PC-3 (cell line): ENCODE measurements at regions not wholly inside any gene's neighbourhood (a gene's known extent, or its start where the extent isn't known, plus 50 kb on each side); places are given as distances from the start of the nearest gene placed in this dataset.

Experiments
- EZH2 ChIP-seq: fragments of 300-600 bp; sonication (generic); IDR thresholded peaks from one replicate; pipeline ENCODE4 v1.6.1; 2017; ENCODE audit warnings: antibody characterized with exemption, mild to moderate bottlenecking, low read length; ENCODE audit not compliant: unreplicated experiment
- TF ChIP-seq, protein P1 (sequence below): fragments of 300-600 bp; sonication (generic); conservative IDR thresholded peaks from 2 replicates; pipeline ENCODE4 v1.5.1; 2017; ENCODE audit warnings: antibody characterized with exemption, low read depth, mild to moderate bottlenecking, low read length

DNA sequence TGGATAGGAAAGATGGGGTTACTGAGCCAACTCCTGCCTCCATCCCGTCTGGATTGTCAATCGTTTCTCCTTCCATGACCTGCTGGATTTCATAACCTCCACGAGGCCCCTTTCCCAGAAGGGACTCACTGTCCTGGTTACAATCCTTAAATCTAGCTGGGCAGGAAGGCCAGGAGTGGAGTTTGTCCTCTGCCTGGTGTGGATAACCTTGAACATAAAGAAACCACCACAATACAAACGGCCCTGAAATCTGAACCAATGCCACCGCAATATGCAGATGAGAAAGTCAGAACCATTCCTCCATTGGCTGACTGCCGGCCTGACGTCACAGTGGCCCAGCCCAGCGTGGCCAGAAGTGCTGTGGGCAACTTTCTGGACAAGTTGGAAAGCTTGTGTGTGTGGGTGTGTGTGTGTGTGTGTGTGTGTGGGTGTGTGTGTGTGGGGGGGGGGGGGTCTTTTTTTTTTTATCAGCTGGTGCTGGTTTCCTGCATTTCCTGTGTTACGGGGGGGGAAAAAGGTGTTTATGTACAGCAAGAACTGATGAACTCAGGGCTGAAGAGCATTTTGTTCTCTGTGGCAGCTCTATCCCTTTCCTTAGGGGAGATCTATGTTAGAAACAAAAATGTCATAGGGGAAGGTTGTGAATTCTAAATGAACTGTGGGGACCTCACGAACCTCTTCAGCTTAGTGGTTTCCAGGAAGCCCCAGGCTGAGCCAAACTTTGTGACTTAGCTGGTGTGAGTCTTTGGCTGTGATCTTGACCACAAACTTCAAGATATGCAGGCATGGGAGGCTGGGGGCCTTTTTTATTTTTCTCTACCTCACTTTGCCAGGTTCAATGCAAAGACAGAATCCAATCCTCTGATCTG is 81.6 kb upstream of the MED13L start:
- no peak for TF ChIP-seq EZH2
- TF ChIP-seq, protein P1, sequence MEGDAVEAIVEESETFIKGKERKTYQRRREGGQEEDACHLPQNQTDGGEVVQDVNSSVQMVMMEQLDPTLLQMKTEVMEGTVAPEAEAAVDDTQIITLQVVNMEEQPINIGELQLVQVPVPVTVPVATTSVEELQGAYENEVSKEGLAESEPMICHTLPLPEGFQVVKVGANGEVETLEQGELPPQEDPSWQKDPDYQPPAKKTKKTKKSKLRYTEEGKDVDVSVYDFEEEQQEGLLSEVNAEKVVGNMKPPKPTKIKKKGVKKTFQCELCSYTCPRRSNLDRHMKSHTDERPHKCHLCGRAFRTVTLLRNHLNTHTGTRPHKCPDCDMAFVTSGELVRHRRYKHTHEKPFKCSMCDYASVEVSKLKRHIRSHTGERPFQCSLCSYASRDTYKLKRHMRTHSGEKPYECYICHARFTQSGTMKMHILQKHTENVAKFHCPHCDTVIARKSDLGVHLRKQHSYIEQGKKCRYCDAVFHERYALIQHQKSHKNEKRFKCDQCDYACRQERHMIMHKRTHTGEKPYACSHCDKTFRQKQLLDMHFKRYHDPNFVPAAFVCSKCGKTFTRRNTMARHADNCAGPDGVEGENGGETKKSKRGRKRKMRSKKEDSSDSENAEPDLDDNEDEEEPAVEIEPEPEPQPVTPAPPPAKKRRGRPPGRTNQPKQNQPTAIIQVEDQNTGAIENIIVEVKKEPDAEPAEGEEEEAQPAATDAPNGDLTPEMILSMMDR, result no peak
